HepG2 (cell line): ENCODE measurements at regions not wholly inside any gene's neighbourhood (a gene's known extent, or its start where the extent isn't known, plus 50 kb on each side); places are given as distances from the start of the nearest gene placed in this dataset.

Experiments used
- ATAC-seq: fragments of 200-7000 bp; cut with Tn5 transposase; 3 replicates; pipeline ENCODE4 v1.9.1; 2020; ENCODE audit warnings: mild to moderate bottlenecking, moderate library complexity
- BruUV-seq: library from RNA; stranded (reverse); fragments of 400-500 nt; replicated peaks from 2 replicates; lab custom pipeline; 2021; lab: Mats Ljungman, UMichigan
- CTCF ChIA-PET: fragments of 300-600 bp; formaldehyde crosslinking; extraction: SDS; loops from one replicate; lab custom pipeline; 2021; ENCODE audit warnings: low total read pairs, inconsistent platforms, low intra/inter-chr PET ratio; lab: Yijun Ruan, JAX
- POLR2A ChIA-PET: fragments of 350-600 bp; sonication (Branson Sonifier 250); formaldehyde crosslinking; loops from one replicate; lab custom pipeline; 2020; ENCODE audit warnings: antibody characterized with exemption, inconsistent platforms; lab: Yijun Ruan, JAX
- DNase-seq: peaks from one replicate; pipeline ENCODE4 v3.0.0-alpha.2; 2015; ENCODE audit warnings: low spot score
- FAIRE-seq: peaks from 3 replicates; lab custom pipeline; 2011; peaks lifted over from hg19 to GRCh38; lab: Jason Lieb, UNC
- H2AFZ ChIP-seq: one replicate; pipeline ENCODE4 v1.6.1; 2011; ENCODE audit warnings: low read length, inconsistent platforms
- H3K27ac ChIP-seq: fragments of 300-600 bp; 3 replicates; pipeline ENCODE4 v1.8.0; 2011; ENCODE audit warnings: mixed run types, mild to moderate bottlenecking, mixed read lengths, low read length, inconsistent platforms; ENCODE audit not compliant: insufficient read depth; ENCODE audit errors: extremely low read length
- H3K27me3 ChIP-seq, 2 experiments: fragments of 200-600 bp in 1 of 2; 2 replicates in 1 of 2; 3 replicates in 1 of 2; pipeline versions ENCODE4 v1.6.0 to v1.8.0; 2011; ENCODE audit warnings: low read length in 2 of 2, mild to moderate bottlenecking in 2 of 2, moderate library complexity in 2 of 2, inconsistent platforms in 1 of 2; ENCODE audit not compliant: insufficient read depth in 2 of 2, control insufficient read depth in 1 of 2
- H3K36me3 ChIP-seq, 2 experiments: fragments of 200-600 bp in 1 of 2; replicated peaks in 1 of 2; 2 replicates in 1 of 2; 3 replicates in 1 of 2; pipeline versions ENCODE4 v1.5.1 to v1.8.0; 2011; ENCODE audit warnings: low read length in 2 of 2, inconsistent platforms in 1 of 2; ENCODE audit not compliant: insufficient read depth in 2 of 2, control insufficient read depth in 1 of 2
- H3K4me1 ChIP-seq: 2 replicates; pipeline ENCODE4 v1.5.1; 2012; ENCODE audit warnings: low read length, inconsistent platforms; ENCODE audit not compliant: insufficient read depth
- H3K4me2 ChIP-seq: 2 replicates; pipeline ENCODE4 v1.6.0; 2011; ENCODE audit warnings: low read depth, low read length, inconsistent platforms
- H3K4me3 ChIP-seq, 3 experiments: fragments of 200-600 bp in 1 of 3; sonication (generic), shearing (Covaris generic) in 1 of 3; replicated peaks in 1 of 3; 2 replicates each; pipeline ENCODE4 v1.5.1; 2011 to 2016; ENCODE audit warnings: low read length in 3 of 3, inconsistent platforms in 2 of 3, low read depth in 2 of 3, mild to moderate bottlenecking in 2 of 3, control low read depth in 1 of 3, mixed read lengths in 1 of 3; ENCODE audit not compliant: insufficient read depth in 1 of 3
- H3K79me2 ChIP-seq: one replicate; pipeline ENCODE4 v1.6.1; 2011; ENCODE audit warnings: low read length, inconsistent platforms; ENCODE audit not compliant: insufficient read depth
- H3K9ac ChIP-seq: 2 replicates; pipeline ENCODE4 v1.6.0; 2011; ENCODE audit warnings: mild to moderate bottlenecking, low read depth, low read length, inconsistent platforms; ENCODE audit not compliant: insufficient read depth
- H3K9me3 ChIP-seq: 2 replicates; pipeline ENCODE4 v1.5.1; 2012; ENCODE audit warnings: mild to moderate bottlenecking, low read length
- H4K20me1 ChIP-seq: 2 replicates; pipeline ENCODE4 v1.6.0; 2011; ENCODE audit warnings: inconsistent platforms, mild to moderate bottlenecking, low read length, moderate library complexity; ENCODE audit not compliant: insufficient read depth
- CAMTA2 ChIP-seq: sonication (generic); formaldehyde crosslinking; IDR thresholded peaks from 2 replicates; pipeline ENCODE4 v1.4.0; 2020; ENCODE audit warnings: mild to moderate bottlenecking, missing genetic modification reagents, borderline replicate concordance
- CC2D1A ChIP-seq: sonication (generic); formaldehyde crosslinking; IDR thresholded peaks from 2 replicates; pipeline ENCODE4 v1.8.1; 2023; ENCODE audit warnings: mild to moderate bottlenecking, missing genetic modification reagents
- ERF ChIP-seq: IDR thresholded peaks from 2 replicates; pipeline ENCODE4 v1.6.1; 2018; ENCODE audit warnings: missing biosample characterization, missing genetic modification reagents
- NFIB ChIP-seq: sonication (generic); formaldehyde crosslinking; IDR thresholded peaks from 2 replicates; pipeline ENCODE4 v1.9.0; 2021; ENCODE audit warnings: missing genetic modification reagents, mild to moderate bottlenecking, borderline replicate concordance
- TARDBP ChIP-seq: sonication (generic); formaldehyde crosslinking; IDR thresholded peaks from 2 replicates; pipeline ENCODE4 v1.8.0; 2022; ENCODE audit warnings: mild to moderate bottlenecking, missing genetic modification reagents
- TCF7 ChIP-seq: sonication (generic); IDR thresholded peaks from 2 replicates; pipeline ENCODE4 v1.6.1; 2016; ENCODE audit warnings: antibody characterized with exemption, low read depth
- ZNF34 ChIP-seq: sonication (generic); formaldehyde crosslinking; IDR thresholded peaks from 2 replicates; pipeline ENCODE4 v1.4.0; 2020; ENCODE audit warnings: mild to moderate bottlenecking, missing genetic modification reagents, borderline replicate concordance
- ZNF570 ChIP-seq: sonication (generic); formaldehyde crosslinking; IDR thresholded peaks from 2 replicates; pipeline ENCODE4 v1.4.0; 2020; ENCODE audit warnings: mild to moderate bottlenecking, missing genetic modification reagents, borderline replicate concordance
- ZNF746 ChIP-seq: sonication (generic); formaldehyde crosslinking; IDR thresholded peaks from 2 replicates; pipeline ENCODE4 v1.8.0; 2022; ENCODE audit warnings: mild to moderate bottlenecking, missing genetic modification reagents
- ZNF790 ChIP-seq: sonication (generic); formaldehyde crosslinking; IDR thresholded peaks from 2 replicates; pipeline ENCODE4 v1.8.0; 2022; ENCODE audit warnings: missing genetic modification reagents, mild to moderate bottlenecking, borderline replicate concordance
- WGBS: methylation state at CpG from one replicate; pipeline ENCODE4 v1.1.6; 2017; ENCODE audit warnings: low lambda C conversion rate; 5-methylcytosine and 5-hydroxymethylcytosine counted together
- in situ Hi-C: cut with HindIII; loops from 2 replicates; pipeline ENCODE4 v1.10.0; 2017; ENCODE audit warnings: low pct_unique_long_range_greater_than_20kb; ENCODE audit not compliant: extremely low pct_ligation_motif_present
- intact Hi-C: fragments of 100-400 bp; cut with micrococcal nuclease; formaldehyde crosslinking; loops from one replicate; pipeline ENCODE4 v1.10.0; 2022; ENCODE audit not compliant: unreplicated experiment
- TF ChIP-seq, protein P1 (sequence below): sonication (generic); formaldehyde crosslinking; IDR thresholded peaks from 2 replicates; pipeline ENCODE4 v1.4.0; 2020; ENCODE audit warnings: mild to moderate bottlenecking, missing genetic modification reagents
- TF ChIP-seq, protein P2 (sequence below): sonication (generic); formaldehyde crosslinking; conservative IDR thresholded peaks from 2 replicates; pipeline ENCODE4 v1.8.0; 2022; ENCODE audit warnings: missing genetic modification reagents
- TF ChIP-seq, protein P3 (sequence below): sonication (generic); formaldehyde crosslinking; IDR thresholded peaks from 2 replicates; pipeline ENCODE4 v1.5.0; 2020; ENCODE audit warnings: mild to moderate bottlenecking, missing genetic modification reagents, borderline replicate concordance
- TF ChIP-seq, protein P4 (sequence below): sonication (generic); formaldehyde crosslinking; IDR thresholded peaks from 2 replicates; pipeline ENCODE4 v1.4.0; 2020; ENCODE audit warnings: missing genetic modification reagents, borderline replicate concordance
- TF ChIP-seq, protein P5 (sequence below): IDR thresholded peaks from 2 replicates; pipeline ENCODE4 v1.6.1; 2012; ENCODE audit warnings: low read depth, low read length, improper control_type of control experiment

DNA sequence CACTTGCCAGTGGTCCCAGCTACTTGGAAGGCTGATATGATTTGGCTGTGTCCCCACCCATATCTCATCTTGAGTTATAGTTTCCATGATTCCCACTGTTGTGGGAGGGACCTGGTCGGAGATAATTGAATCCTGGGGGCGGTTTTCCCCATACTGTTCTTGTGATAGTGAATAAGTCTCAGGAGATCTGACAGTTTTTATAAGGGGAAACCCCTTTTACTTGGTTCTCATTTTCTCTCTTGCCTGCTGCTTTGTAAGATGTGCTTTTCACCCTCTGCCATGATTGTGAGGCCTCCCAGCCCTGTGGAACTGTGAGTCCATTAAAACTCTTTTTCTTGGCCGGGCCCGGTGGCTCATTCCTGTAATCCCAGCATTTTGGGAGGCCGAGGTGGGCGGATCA lies 265.4 kb upstream of the SPOPL start:
- Histone ChIP-seq H3K36me3 (no peaks in the 10 kb centered on the region), H3K27ac (no peak overlapping the region), H3K27me3 (no peaks in the 10 kb centered on the region), H2AFZ (no peak overlapping the region), H3K4me3 (no peak overlapping the region), H3K4me2 (no peak overlapping the region), H3K79me2 (no peaks in the 10 kb centered on the region), H4K20me1 (no peaks in the 10 kb centered on the region), H3K9me3 (no peaks in the 10 kb centered on the region), H3K9ac (no peak overlapping the region), H3K4me1 (no peaks in the 10 kb centered on the region)
- BruUV-seq = no TSS peak
- in situ Hi-C loops (no loop called here), intact Hi-C loops (no loop called here)
- ATAC-seq = no peak
- WGBS = 92% methylated on average over 6 of the region's 6 CpGs
- ChIA-PET CTCF (no interaction called here), POLR2A (no interaction called here)
- no peak for DNase-seq
- FAIRE-seq = no peak
- no peak for TF ChIP-seq CC2D1A (CRISPR knock-in tag)
- TF ChIP-seq NFIB (CRISPR knock-in tag) = no peak
- TF ChIP-seq, protein P1, sequence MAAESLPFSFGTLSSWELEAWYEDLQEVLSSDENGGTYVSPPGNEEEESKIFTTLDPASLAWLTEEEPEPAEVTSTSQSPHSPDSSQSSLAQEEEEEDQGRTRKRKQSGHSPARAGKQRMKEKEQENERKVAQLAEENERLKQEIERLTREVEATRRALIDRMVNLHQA (CRISPR knock-in tag) = no peak
- no peak for TF ChIP-seq TCF7
- no peak for TF ChIP-seq CAMTA2 (CRISPR knock-in tag)
- TF ChIP-seq ZNF746 (CRISPR knock-in tag) = no peak
- TF ChIP-seq, protein P2, sequence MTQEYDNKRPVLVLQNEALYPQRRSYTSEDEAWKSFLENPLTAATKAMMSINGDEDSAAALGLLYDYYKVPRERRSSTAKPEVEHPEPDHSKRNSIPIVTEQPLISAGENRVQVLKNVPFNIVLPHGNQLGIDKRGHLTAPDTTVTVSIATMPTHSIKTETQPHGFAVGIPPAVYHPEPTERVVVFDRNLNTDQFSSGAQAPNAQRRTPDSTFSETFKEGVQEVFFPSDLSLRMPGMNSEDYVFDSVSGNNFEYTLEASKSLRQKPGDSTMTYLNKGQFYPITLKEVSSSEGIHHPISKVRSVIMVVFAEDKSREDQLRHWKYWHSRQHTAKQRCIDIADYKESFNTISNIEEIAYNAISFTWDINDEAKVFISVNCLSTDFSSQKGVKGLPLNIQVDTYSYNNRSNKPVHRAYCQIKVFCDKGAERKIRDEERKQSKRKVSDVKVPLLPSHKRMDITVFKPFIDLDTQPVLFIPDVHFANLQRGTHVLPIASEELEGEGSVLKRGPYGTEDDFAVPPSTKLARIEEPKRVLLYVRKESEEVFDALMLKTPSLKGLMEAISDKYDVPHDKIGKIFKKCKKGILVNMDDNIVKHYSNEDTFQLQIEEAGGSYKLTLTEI = no peak
- no peak for TF ChIP-seq ERF
- TF ChIP-seq ZNF34 (CRISPR knock-in tag) = no peak
- TF ChIP-seq, protein P3, sequence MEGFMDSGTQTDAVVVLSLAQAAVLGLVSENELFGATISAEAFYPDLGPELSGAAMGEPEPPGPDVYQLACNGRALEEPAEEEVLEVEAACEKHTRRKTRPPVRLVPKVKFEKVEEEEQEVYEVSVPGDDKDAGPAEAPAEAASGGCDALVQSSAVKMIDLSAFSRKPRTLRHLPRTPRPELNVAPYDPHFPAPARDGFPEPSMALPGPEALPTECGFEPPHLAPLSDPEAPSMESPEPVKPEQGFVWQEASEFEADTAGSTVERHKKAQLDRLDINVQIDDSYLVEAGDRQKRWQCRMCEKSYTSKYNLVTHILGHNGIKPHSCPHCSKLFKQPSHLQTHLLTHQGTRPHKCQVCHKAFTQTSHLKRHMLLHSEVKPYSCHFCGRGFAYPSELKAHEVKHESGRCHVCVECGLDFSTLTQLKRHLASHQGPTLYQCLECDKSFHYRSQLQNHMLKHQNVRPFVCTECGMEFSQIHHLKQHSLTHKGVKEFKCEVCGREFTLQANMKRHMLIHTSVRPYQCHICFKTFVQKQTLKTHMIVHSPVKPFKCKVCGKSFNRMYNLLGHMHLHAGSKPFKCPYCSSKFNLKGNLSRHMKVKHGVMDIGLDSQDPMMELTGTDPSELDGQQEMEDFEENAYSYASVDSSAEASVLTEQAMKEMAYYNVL (CRISPR knock-in tag) = no peak
- TF ChIP-seq, protein P4, sequence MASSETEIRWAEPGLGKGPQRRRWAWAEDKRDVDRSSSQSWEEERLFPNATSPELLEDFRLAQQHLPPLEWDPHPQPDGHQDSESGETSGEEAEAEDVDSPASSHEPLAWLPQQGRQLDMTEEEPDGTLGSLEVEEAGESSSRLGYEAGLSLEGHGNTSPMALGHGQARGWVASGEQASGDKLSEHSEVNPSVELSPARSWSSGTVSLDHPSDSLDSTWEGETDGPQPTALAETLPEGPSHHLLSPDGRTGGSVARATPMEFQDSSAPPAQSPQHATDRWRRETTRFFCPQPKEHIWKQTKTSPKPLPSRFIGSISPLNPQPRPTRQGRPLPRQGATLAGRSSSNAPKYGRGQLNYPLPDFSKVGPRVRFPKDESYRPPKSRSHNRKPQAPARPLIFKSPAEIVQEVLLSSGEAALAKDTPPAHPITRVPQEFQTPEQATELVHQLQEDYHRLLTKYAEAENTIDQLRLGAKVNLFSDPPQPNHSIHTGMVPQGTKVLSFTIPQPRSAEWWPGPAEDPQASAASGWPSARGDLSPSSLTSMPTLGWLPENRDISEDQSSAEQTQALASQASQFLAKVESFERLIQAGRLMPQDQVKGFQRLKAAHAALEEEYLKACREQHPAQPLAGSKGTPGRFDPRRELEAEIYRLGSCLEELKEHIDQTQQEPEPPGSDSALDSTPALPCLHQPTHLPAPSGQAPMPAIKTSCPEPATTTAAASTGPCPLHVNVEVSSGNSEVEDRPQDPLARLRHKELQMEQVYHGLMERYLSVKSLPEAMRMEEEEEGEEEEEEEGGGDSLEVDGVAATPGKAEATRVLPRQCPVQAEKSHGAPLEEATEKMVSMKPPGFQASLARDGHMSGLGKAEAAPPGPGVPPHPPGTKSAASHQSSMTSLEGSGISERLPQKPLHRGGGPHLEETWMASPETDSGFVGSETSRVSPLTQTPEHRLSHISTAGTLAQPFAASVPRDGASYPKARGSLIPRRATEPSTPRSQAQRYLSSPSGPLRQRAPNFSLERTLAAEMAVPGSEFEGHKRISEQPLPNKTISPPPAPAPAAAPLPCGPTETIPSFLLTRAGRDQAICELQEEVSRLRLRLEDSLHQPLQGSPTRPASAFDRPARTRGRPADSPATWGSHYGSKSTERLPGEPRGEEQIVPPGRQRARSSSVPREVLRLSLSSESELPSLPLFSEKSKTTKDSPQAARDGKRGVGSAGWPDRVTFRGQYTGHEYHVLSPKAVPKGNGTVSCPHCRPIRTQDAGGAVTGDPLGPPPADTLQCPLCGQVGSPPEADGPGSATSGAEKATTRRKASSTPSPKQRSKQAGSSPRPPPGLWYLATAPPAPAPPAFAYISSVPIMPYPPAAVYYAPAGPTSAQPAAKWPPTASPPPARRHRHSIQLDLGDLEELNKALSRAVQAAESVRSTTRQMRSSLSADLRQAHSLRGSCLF (CRISPR knock-in tag) = no peak
- TF ChIP-seq, protein P5, sequence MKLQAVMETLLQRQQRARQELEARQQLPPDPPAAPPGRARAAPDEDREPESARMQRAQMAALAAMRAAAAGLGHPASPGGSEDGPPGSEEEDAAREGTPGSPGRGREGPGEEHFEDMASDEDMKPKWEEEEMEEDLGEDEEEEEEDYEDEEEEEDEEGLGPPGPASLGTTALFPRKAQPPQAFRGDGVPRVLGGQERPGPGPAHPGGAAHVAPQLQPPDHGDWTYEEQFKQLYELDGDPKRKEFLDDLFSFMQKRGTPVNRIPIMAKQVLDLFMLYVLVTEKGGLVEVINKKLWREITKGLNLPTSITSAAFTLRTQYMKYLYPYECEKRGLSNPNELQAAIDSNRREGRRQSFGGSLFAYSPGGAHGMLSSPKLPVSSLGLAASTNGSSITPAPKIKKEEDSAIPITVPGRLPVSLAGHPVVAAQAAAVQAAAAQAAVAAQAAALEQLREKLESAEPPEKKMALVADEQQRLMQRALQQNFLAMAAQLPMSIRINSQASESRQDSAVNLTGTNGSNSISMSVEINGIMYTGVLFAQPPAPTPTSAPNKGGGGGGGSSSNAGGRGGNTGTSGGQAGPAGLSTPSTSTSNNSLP = no peak
- TF ChIP-seq TARDBP (CRISPR knock-in tag) = no peak
- TF ChIP-seq ZNF790 = no peak
- TF ChIP-seq ZNF570 (CRISPR knock-in tag) = no peak
